Ascending aorta (tissue), 2 donors: ENCODE measurements at regions not wholly inside any gene's neighbourhood (a gene's known extent, or its start where the extent isn't known, plus 50 kb on each side); places are given as distances from the start of the nearest gene placed in this dataset.

ENCODE experiments used
- DNase-seq, 2 donors: peaks; one replicate each; pipeline ENCODE4 v3.0.0-alpha.2; 2019; ENCODE audit warnings: low spot score in 2 of 2
- H3K27ac ChIP-seq, 2 donors: fragments of 200-600 bp; sonication (generic); one replicate each; pipeline ENCODE4 v1.5.1; 2016 to 2017; ENCODE audit warnings: mild to moderate bottlenecking in 1 of 2
- H3K27me3 ChIP-seq: fragments of 200-600 bp; sonication (generic); one replicate; pipeline ENCODE4 v1.5.1; 2017
- H3K36me3 ChIP-seq, 2 donors: fragments of 200-600 bp; sonication (generic); one replicate each; pipeline ENCODE4 v1.5.1; 2016
- H3K4me1 ChIP-seq, 2 donors: fragments of 200-600 bp; sonication (generic); one replicate each; pipeline ENCODE4 v1.5.1; 2016 to 2017; ENCODE audit warnings: mild to moderate bottlenecking in 1 of 2
- H3K4me3 ChIP-seq, 2 donors: fragments of 200-600 bp; sonication (generic); one replicate each; pipeline ENCODE4 v1.5.1; 2016 to 2017; ENCODE audit warnings: mild to moderate bottlenecking in 1 of 2
- H3K9me3 ChIP-seq, 2 donors: fragments of 200-600 bp; sonication (generic); one replicate each; pipeline ENCODE4 v1.5.1; 2016
- CTCF ChIP-seq, 3 experiments: fragments of 200-600 bp in 2 of 3; fragments of 450-650 bp in 1 of 3; sonication (generic) in 2 of 3; IDR thresholded peaks; one replicate each; pipeline ENCODE4 v1.5.1; 2016 to 2019; ENCODE audit warnings: antibody characterized with exemption in 3 of 3, mild to moderate bottlenecking in 1 of 3, moderate library complexity in 1 of 3
- intact Hi-C: fragments of 100-400 bp; cut with DNase I; formaldehyde crosslinking; loops from one replicate; pipeline ENCODE4 v1.15.1; 2023

DNA sequence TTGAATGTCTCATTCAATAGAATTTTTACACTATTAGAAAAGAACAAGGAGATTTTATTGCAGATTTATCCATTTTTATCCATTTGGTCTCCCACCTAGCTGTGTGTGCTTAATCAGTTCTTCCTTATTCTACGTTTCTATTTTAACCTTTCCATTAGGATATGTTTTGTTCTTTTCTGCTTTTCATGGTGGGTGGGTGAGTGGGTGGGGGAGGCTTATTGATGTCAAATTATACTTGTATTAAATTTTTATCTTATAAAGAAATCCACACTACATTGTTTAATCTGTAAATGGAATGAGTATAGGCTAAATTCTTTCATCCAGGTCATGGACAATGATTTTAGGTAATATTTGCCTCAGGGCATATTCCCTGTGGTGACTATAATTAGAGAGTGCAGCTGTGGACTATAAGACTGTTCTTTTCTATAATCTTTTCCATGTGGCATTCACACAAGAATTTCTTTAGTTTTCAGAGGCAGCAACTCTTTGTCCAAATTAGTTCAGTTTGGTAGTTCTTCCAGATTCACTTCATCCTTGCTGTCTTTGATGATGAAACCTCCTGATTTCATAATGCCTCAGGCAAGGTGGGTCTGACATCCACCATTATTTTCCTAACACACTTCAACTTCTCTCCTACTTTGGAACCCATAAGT, 2451.8 kb downstream of the PCDH7 start:
- Histone ChIP-seq H3K9me3 (no peaks in the 10 kb centered on the region), H3K4me3 (no peak overlapping the region), H3K27ac (no peak overlapping the region), H3K27me3 (no peaks in the 10 kb centered on the region), H3K4me1 (no peaks in the 10 kb centered on the region), H3K36me3 (no peaks in the 10 kb centered on the region)
- intact Hi-C loops, result no loop called here
- no peak for DNase-seq
- no peak for TF ChIP-seq CTCF (IDR thresholded peaks at IDR 0.05)

GRCh38 chr4:33176566-33176965, 2456.4 kb downstream of the PCDH7 start:
- H3K4me1 ChIP-seq, result no peaks in the 10 kb centered on the region
- TF ChIP-seq CTCF (IDR thresholded peaks at IDR 0.05), result no peak
- H3K27me3 ChIP-seq, result no peaks in the 10 kb centered on the region
- H3K9me3 ChIP-seq, result no peaks in the 10 kb centered on the region
- intact Hi-C loops, result no loop called here
- no peak overlapping the region for H3K27ac ChIP-seq
- no peak overlapping the region for H3K4me3 ChIP-seq
- H3K36me3 ChIP-seq, result no peaks in the 10 kb centered on the region
- no peak for DNase-seq

- H3K4me3 ChIP-seq, result no peak overlapping the region
- DNase-seq, result no peak
- H3K9me3 ChIP-seq, result no peaks in the 10 kb centered on the region
- H3K27ac ChIP-seq, result no peak overlapping the region
- no peaks in the 10 kb centered on the region for H3K4me1 ChIP-seq
- no peaks in the 10 kb centered on the region for H3K36me3 ChIP-seq
- TF ChIP-seq CTCF (IDR thresholded peaks at IDR 0.05), result no peak
- intact Hi-C loops, result no loop called here
- no peaks in the 10 kb centered on the region for H3K27me3 ChIP-seq
Measured at GRCh38 chr4:33184657-33185290, 2464.6 kb downstream of the PCDH7 start.

DNA sequence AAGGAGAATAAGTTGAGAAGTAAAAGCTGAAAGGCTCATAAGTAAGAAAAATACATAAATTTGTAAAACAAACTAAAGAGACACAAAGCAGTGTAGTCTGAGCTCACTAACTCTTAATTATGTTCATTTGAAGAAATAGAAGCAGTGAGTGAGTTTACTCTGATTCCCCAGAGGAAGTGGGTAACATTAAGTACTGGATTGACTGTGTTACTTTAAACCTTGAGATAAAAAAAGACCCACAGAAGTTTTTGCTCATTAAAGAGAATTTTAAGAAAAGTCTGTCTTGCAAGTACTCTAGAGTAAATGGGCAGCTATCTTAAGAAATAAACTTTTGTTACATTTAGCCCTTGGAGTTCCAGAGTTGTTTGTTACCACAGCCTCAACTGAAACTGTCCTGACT, 2466.9 kb downstream of the PCDH7 start:
- H3K9me3 ChIP-seq, result no peaks in the 10 kb centered on the region
- no peak for TF ChIP-seq CTCF (IDR thresholded peaks at IDR 0.05)
- H3K27ac ChIP-seq, result no peak overlapping the region
- no peak for DNase-seq
- no peak overlapping the region for H3K4me3 ChIP-seq
- intact Hi-C loops, result no loop called here
- no peaks in the 10 kb centered on the region for H3K27me3 ChIP-seq
- no peaks in the 10 kb centered on the region for H3K36me3 ChIP-seq
- no peaks in the 10 kb centered on the region for H3K4me1 ChIP-seq

DNA sequence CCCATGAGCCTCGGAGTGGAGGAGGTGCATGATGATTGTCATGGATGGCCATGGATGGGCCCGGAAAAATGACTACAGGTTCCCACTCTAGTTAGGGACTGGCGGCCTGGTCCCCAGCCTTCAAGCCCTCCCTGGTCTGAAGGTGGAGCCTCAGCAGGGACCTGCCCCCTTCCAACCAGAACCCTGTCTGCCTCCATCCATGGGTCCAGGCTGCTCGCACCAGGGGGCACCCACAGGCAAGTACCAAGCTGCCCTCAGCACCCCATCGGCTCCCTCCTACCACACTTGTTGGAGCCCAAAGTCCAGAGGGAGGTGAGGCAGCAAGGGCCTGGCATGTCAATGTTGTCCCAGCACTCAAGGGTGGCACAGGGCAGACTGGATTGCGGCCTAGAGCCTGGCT, 2468.6 kb downstream of the PCDH7 start:
- DNase-seq, result no peak
- H3K4me1 ChIP-seq, result no peaks in the 10 kb centered on the region
- no peak overlapping the region for H3K27ac ChIP-seq
- H3K27me3 ChIP-seq, result no peaks in the 10 kb centered on the region
- H3K4me3 ChIP-seq, result no peak overlapping the region
- no peaks in the 10 kb centered on the region for H3K9me3 ChIP-seq
- no peak for TF ChIP-seq CTCF (IDR thresholded peaks at IDR 0.05)
- intact Hi-C loops, result no loop called here
- no peaks in the 10 kb centered on the region for H3K36me3 ChIP-seq
